AG09319 (cell line): ENCODE measurements at regions not wholly inside any gene's neighbourhood (a gene's known extent, or its start where the extent isn't known, plus 50 kb on each side); places are given as distances from the start of the nearest gene placed in this dataset.

Experiments
- DNase-seq: peaks from one replicate; pipeline ENCODE4 v3.0.0-alpha.2; 2010; ENCODE audit warnings: low read depth; ENCODE audit errors: extremely low read depth
- TF ChIP-seq, protein P1 (sequence below): IDR thresholded peaks from 2 replicates; pipeline ENCODE4 v1.5.1; 2011; ENCODE audit warnings: low read depth, mild to moderate bottlenecking, inconsistent platforms, low read length, moderate library complexity

DNA sequence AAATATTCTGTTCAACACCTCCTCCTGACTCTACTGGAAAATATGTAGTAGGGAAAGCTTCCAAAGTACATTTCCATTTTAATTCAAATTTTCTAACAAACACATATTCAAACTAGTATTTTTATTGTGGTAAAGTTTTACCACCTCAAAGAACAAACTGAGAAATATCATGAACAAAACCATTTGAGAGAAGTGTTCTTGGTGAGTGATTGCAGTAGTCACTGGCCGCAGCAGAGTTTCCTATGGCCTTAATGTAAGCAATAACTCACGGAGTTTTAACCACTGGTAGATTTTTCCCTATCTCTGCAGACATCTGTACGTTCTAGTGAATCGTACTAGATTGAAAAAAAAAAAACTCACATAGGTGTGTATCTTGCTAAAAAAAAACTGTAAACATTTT is 487.0 kb upstream of the FZD8 start:
- TF ChIP-seq, protein P1, sequence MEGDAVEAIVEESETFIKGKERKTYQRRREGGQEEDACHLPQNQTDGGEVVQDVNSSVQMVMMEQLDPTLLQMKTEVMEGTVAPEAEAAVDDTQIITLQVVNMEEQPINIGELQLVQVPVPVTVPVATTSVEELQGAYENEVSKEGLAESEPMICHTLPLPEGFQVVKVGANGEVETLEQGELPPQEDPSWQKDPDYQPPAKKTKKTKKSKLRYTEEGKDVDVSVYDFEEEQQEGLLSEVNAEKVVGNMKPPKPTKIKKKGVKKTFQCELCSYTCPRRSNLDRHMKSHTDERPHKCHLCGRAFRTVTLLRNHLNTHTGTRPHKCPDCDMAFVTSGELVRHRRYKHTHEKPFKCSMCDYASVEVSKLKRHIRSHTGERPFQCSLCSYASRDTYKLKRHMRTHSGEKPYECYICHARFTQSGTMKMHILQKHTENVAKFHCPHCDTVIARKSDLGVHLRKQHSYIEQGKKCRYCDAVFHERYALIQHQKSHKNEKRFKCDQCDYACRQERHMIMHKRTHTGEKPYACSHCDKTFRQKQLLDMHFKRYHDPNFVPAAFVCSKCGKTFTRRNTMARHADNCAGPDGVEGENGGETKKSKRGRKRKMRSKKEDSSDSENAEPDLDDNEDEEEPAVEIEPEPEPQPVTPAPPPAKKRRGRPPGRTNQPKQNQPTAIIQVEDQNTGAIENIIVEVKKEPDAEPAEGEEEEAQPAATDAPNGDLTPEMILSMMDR, result no peak
- no peak for DNase-seq

DNA sequence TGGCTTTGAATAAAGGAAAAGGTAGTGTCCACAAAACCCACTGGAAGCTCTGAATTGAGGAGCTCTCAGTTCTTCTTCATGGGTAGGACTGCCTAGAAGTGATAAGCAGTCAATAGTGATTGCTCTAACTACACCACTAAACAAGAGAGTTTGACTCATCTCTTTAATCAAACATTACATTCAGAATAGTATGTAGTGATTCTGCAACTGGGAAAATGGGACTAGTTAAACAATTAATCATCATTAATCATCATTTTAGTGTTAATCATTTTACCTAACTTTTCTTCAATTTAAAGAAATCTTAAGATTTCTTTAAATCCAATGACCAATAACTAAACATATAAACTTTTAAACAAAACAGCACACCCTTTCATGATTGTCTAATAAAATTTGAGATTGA is 484.0 kb upstream of the FZD8 start:
- TF ChIP-seq, protein P1, result no peak
- DNase-seq, result no peak

DNA sequence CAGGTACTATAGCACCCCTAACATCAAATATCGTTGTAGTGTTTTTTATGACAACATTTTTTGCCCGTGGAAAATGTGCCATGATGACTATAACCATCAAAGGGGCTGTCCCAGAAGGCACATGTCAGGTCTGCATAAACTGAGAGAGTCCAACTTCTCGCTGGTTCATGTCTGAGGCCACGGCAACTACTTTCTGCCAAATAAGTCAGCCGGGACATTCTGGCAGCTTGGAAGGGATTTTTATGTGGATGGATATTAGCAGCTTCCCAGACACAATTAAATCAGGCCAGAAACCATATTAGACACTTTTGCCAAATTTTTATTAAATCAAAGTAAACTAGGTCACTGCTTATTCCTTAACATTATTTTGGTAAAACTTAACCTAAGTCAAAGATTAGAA is 477.4 kb upstream of the FZD8 start:
- TF ChIP-seq, protein P1, result no peak
- no peak for DNase-seq

DNA sequence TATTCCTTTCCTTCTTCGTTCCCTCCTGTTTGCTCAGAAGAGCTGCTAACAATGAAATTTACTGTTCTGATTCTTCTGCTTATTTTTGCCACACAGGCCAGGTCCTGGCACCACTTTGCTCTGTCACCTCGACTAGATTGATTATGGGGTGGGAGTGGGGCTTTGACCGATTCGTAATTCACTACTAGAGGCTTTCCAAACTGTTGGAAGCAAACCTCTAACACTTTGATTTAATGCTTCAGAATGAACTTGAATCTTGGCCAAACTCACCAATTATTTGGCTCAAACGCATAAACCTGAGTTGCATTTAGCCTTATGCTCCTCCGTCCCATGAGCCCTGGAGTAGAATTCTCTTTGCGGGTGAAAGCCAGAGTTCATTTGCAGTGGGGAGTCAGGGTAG is 476.2 kb upstream of the FZD8 start:
- TF ChIP-seq, protein P1, result no peak
- DNase-seq, result no peak

DNA sequence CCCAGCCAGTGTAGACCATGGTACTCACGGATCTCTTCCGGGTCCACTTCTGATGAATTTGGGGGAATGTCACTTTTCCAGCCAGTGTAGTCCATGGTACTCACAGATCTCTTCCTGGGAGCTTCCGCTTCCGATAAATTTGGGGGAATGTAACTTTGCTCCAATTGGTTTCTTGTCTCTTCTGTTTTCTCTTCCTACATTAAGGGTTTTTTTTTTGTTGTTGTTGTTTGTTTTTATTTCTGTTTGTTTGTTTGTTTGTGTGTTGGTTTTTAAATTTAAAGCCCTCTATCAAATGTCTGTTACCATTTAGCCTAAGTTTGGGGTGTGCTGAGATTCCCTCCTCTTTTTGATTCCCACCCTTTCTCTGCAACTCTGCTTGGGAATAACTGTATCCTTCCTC is 475.8 kb upstream of the FZD8 start:
- no peak for DNase-seq
- TF ChIP-seq, protein P1, result no peak

DNA sequence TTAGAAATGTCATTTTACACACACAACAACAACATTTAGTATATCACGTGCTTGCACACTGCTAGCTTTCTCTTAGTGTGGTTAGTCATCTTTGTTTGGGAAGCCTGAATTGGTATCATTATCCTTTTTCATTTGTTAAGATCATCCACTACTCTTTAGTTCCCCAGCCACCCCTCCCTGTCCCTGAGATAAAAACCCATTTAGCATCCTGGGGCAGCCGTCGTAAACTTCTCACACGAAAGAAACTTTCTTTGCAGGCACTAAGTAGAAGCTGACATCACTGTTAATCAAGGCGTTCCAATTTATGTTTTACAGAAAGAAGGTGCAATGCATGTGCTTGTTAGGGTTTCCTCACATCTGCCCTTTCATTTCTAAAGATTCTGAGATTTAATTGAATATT is 475.1 kb upstream of the FZD8 start:
- DNase-seq, result no peak
- TF ChIP-seq, protein P1, result no peak

DNA sequence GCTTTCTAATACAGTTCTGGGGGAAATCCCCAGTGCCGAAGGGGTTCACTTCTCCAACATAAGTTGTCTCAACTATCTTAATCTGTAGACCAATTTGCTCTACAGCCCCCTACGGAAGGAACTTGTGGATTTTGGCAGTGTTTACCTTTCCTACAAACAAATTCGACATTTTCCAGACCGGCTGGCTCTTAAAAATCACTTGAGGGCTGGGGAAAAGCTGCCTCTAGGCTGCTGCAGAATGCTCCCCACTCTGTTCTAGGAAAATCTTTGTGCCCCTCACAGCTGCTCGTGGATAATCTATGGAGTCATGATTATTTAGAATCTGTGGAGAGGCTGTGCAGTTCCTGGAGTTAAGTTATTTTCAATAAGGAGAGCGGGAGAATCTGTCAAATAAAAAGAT is 474.6 kb upstream of the FZD8 start:
- TF ChIP-seq, protein P1, result no peak
- DNase-seq, result no peak
